ENCODE measurements at regions not wholly inside any gene's neighbourhood (a gene's known extent, or its start where the extent isn't known, plus 50 kb on each side); places are given as distances from the start of the nearest gene placed in this dataset.

DNA sequence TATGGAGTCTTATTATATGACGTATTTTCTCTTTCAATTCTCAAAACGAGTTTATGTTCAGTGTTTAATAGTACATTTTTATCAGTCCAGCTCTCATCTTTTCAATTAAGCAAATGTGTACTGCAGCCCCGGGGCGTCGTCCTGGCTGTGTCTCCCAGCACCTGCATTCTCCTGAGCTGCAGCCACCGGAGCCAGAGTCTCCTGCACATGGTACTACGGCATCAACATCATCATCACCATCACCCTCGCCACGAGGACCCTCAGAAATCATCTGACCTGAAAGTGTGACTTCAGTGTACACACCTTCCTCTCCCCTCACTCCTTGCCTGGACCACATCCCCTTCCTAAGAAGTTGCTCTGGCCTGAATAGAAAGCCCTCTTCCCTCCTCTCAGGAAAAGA is 267.7 kb upstream of the ARID1B start:
- intact Hi-C loops (cut with DNase I; ENCODE audit: low total_unique reads), result no loop called here
- TF ChIP-seq EP300 (IDR thresholded peaks at IDR 0.05; ENCODE audit: low read depth) (no peak), POLR2A (IDR thresholded peaks at IDR 0.05) (no peak), CTCF (IDR thresholded peaks at IDR 0.05) (no peak), POLR2AphosphoS5 (IDR thresholded peaks at IDR 0.05) (no peak)
- in situ Hi-C loops (cut with MboI; ENCODE audit: low pct_ligation_motif_present in 1 of 4, low pct_unique_long_range_greater_than_20kb in 1 of 4, low sequenced_read_pairs in 3 of 4), result no loop called here
- Histone ChIP-seq H3K9me3 (no peaks in the 10 kb centered on the region), H3K4me1 (no peaks in the 10 kb centered on the region), H3K36me3 (no peaks in the 10 kb centered on the region), H3K27ac (no peak overlapping the region), H3K4me3 (no peak overlapping the region), H3K27me3 (no peaks in the 10 kb centered on the region)
- DNase-seq, result no peak
- 85 to 87% methylated on average over 5 to 9 of the region's 9 CpGs for WGBS, 2 donors (ENCODE audit: low coverage in 1 of 2)

- DNase-seq, result no peak
- intact Hi-C loops (cut with DNase I; ENCODE audit: low total_unique reads), result no loop called here
- no peak overlapping the region for H3K4me3 ChIP-seq
Observed at GRCh38 chr6:156508923-156509322, 268.3 kb upstream of the ARID1B start.

GRCh38 chr6:156508126-156508525 is 269.1 kb upstream of the ARID1B start:
- Histone ChIP-seq H3K36me3 (no peaks in the 10 kb centered on the region), H3K27ac (no peak overlapping the region), H3K9me3 (no peaks in the 10 kb centered on the region), H3K27me3 (no peaks in the 10 kb centered on the region), H3K4me1 (no peaks in the 10 kb centered on the region), H3K4me3 (no peak overlapping the region)
- intact Hi-C loops (cut with DNase I; ENCODE audit: low total_unique reads), result no loop called here
- no peak for DNase-seq
- in situ Hi-C loops (cut with MboI; ENCODE audit: low pct_ligation_motif_present in 1 of 4, low pct_unique_long_range_greater_than_20kb in 1 of 4, low sequenced_read_pairs in 3 of 4), result no loop called here
- TF ChIP-seq POLR2AphosphoS5 (IDR thresholded peaks at IDR 0.05), result no peak
- no peak for TF ChIP-seq EP300 (IDR thresholded peaks at IDR 0.05; ENCODE audit: low read depth)
- TF ChIP-seq CTCF (IDR thresholded peaks at IDR 0.05), result no peak
- TF ChIP-seq POLR2A (IDR thresholded peaks at IDR 0.05), result no peak
- 79 to 84% methylated on average over 4 to 5 of the region's 5 CpGs for WGBS, 2 donors (ENCODE audit: low coverage in 1 of 2)

More at GRCh38 chr6:156508923-156509322, 268.3 kb upstream of the ARID1B start:
- no peaks in the 10 kb centered on the region for H3K36me3 ChIP-seq
- in situ Hi-C loops (cut with MboI; ENCODE audit: low pct_ligation_motif_present in 1 of 4, low pct_unique_long_range_greater_than_20kb in 1 of 4, low sequenced_read_pairs in 3 of 4), result no loop called here
- 81 to 86% methylated on average over 6 of the region's 6 CpGs for WGBS, 2 donors (ENCODE audit: low coverage in 1 of 2)
- no peaks in the 10 kb centered on the region for H3K27me3 ChIP-seq
- no peak overlapping the region for H3K27ac ChIP-seq
- no peaks in the 10 kb centered on the region for H3K4me1 ChIP-seq
- no peaks in the 10 kb centered on the region for H3K9me3 ChIP-seq
- no peak for TF ChIP-seq POLR2A (IDR thresholded peaks at IDR 0.05)
- TF ChIP-seq CTCF (IDR thresholded peaks at IDR 0.05), result no peak
- TF ChIP-seq POLR2AphosphoS5 (IDR thresholded peaks at IDR 0.05), result no peak
- no peak for TF ChIP-seq EP300 (IDR thresholded peaks at IDR 0.05; ENCODE audit: low read depth)

DNA sequence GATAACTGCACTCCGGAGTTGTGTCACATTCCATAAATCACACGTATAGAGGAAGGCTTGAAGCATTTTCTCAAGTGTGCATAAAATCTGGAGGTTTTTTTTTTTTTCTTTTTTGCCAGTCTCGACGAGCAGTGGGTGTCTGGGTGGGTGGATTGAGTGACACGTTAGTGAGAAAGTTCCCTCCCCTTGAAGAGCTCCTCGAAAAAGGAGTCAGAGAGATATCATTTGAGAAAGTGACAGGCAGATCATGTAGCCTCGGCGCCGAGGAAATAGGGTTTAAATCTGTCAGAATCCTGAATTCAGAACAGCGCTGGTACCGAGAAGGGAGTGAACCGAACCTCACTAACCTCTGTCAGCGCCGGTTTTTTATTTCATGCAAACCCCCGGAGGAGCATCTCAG is 269.5 kb upstream of the ARID1B start:
- no peak for DNase-seq
- H3K36me3 ChIP-seq, result no peaks in the 10 kb centered on the region
- H3K27ac ChIP-seq, result no peak overlapping the region
- intact Hi-C loops (cut with DNase I; ENCODE audit: low total_unique reads) (no loop called here), in situ Hi-C loops (cut with MboI; ENCODE audit: low pct_ligation_motif_present in 1 of 4, low pct_unique_long_range_greater_than_20kb in 1 of 4, low sequenced_read_pairs in 3 of 4) (no loop called here)
- H3K27me3 ChIP-seq, result no peaks in the 10 kb centered on the region
- no peaks in the 10 kb centered on the region for H3K9me3 ChIP-seq
- no peak for TF ChIP-seq CTCF (IDR thresholded peaks at IDR 0.05)
- TF ChIP-seq EP300 (IDR thresholded peaks at IDR 0.05; ENCODE audit: low read depth), result no peak
- TF ChIP-seq POLR2AphosphoS5 (IDR thresholded peaks at IDR 0.05), result no peak
- no peak for TF ChIP-seq POLR2A (IDR thresholded peaks at IDR 0.05)
- no peaks in the 10 kb centered on the region for H3K4me1 ChIP-seq
- no peak overlapping the region for H3K4me3 ChIP-seq
- 87 to 89% methylated on average over 9 to 15 of the region's 15 CpGs for WGBS, 2 donors (ENCODE audit: low coverage in 1 of 2)
